Activated naive CD4-positive, alpha-beta T cell treated with anti-CD3 and anti-CD28 coated beads, Interleukin-2, amount 10 ng/mL, durations not matched to agents 7 days and 5 days (primary cell): ENCODE measurements at regions not wholly inside any gene's neighbourhood (a gene's known extent, or its start where the extent isn't known, plus 50 kb on each side); places are given as distances from the start of the nearest gene placed in this dataset.

ENCODE experiments used
- CTCF ChIA-PET: fragments of 350-600 bp; sonication (Branson Sonifier 250); formaldehyde crosslinking; loops from one replicate; lab custom pipeline; 2021; ENCODE audit warnings: antibody characterized with exemption; lab: Charles Lee
- DNase-seq: peaks from one replicate; pipeline ENCODE4 v3.0.0-alpha.2; 2020
- H3K27ac Mint-ChIP-seq: one replicate; pipeline ENCODE4 v1.8.0; 2021; ENCODE audit warnings: mild to moderate bottlenecking, moderate library complexity, mixed read lengths
- H3K27me3 Mint-ChIP-seq: one replicate; pipeline ENCODE4 v1.8.0; 2021; ENCODE audit warnings: mild to moderate bottlenecking, mixed read lengths
- H3K36me3 Mint-ChIP-seq: one replicate; pipeline ENCODE4 v1.8.0; 2021; ENCODE audit warnings: mixed read lengths
- H3K4me1 Mint-ChIP-seq: one replicate; pipeline ENCODE4 v1.8.0; 2021; ENCODE audit warnings: mixed read lengths
- H3K4me3 Mint-ChIP-seq: one replicate; pipeline ENCODE4 v1.8.0; 2021; ENCODE audit warnings: mild to moderate bottlenecking, moderate library complexity, mixed read lengths
- H3K9me3 Mint-ChIP-seq: one replicate; pipeline ENCODE4 v1.8.0; 2021; ENCODE audit warnings: mixed read lengths

- H3K4me3 Mint-ChIP-seq: no peak overlapping the region
- CTCF ChIA-PET: interaction anchor here (0.9 to 6.1 kb wide), 2 partner anchors 36 to 38 kb away, joined by 3 to 54 read pairs; no protein-coding TSS in a partner anchor
- H3K27ac Mint-ChIP-seq: no peak overlapping the region
- H3K4me1 Mint-ChIP-seq: peaks cover 22% of the 10 kb centered on the region
- no peak for DNase-seq
- H3K9me3 Mint-ChIP-seq: no peaks in the 10 kb centered on the region
- H3K27me3 Mint-ChIP-seq: peaks cover 51% of the 10 kb centered on the region
- H3K36me3 Mint-ChIP-seq: no peaks in the 10 kb centered on the region
These were observed 51.3 kb upstream of the FOXC1 start for GRCh38 chr6:1558388-1558787.
